ENCODE measurements at regions not wholly inside any gene's neighbourhood (a gene's known extent, or its start where the extent isn't known, plus 50 kb on each side); places are given as distances from the start of the nearest gene placed in this dataset.
A peak's percentile ranks its signal among the peaks of the same experiment; 100 is the strongest.

- no peak for DNase-seq (ENCODE audit: low read depth, low spot score)
These were observed 59.0 kb downstream of the RPS29 start for GRCh38 chr14:49527221-49527620.

GRCh38 chr14:49526101-49526500 lies 60.1 kb downstream of the RPS29 start:
- no peak for DNase-seq (ENCODE audit: low read depth, low spot score)

DNA sequence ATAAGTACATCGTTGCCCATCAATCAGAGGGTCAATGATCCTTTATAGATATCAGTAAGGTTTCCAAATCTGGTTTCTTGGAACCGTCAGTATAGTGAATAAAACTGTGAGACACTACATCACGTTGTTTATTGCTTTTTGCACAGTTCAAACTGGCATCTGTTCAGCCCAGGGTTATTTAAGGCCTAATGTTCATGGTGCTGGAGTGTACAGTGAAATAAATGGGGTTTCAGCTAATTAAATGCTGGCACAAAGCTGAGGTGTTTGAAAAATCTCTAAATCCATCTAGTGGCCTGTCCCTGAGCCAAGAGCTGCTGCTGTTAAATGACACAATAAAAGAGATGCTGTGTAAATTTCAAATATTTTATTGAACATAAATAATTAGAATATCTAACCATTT lies 69.9 kb downstream of the RPS29 start:
- no peak for DNase-seq (ENCODE audit: low read depth, low spot score)

GRCh38 chr14:49512571-49512970 lies 73.6 kb downstream of the RPS29 start:
- DNase-seq (ENCODE audit: low read depth, low spot score) = no peak

DNA sequence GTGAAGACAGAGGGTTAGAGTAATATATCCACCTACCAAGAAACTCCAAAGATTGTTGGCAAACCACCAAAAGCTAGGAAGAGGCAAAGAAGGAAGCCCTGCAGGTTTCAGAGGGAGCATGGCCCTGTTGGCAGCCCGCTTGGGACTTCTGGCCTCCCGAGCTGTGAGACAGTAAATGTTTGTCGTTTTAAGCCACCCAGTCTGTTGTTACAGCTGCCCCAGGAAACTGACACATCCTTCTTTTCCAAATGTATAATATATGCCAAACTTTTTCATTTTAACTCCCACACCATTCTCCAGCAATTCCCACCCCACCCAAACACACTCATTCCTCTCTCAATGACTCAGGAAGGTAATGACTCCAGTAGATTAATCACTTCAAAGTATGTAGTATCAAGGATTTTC lies 74.0 kb downstream of the RPS29 start:
- DNase-seq (ENCODE audit: low read depth, low spot score) = peak; percentile 63

DNA sequence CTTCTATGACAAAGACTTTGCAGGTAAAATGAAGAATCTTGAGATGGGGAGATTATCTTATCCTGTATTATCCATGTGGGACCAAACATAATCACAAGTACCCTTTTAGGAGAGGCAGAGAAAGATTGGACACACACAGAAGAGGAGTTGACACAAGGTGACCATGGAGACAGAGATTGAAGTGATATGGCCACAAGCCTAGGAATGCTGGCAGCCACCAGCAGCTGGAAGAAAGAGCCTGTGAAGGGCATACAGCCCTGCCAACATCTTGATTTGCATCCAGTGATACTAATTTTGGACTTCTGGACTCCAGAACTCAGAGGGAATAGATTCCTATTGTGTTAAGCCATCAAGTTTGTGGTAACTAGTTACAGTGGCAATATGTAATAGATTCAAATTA lies 78.1 kb downstream of the RPS29 start:
- DNase-seq (ENCODE audit: low read depth, low spot score) = no peak

DNA sequence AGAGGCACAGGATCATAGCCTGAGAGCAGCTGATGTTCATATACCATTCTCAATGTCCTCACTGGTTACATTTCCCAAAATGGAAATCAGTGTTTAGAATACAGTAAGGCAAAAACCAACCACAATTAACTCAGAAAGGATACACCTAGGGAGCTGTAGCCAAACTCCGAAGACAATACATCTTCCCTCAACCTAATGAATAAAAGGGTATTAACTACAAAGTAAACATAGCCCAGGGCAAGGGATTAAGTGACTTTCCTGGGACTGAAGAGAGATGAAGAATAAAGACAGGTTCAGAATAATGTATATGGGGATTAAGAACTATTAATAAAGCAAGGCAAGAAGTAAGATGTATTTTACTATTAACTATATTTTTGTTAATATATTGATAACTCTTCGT lies 79.5 kb downstream of the RPS29 start:
- no peak for DNase-seq (ENCODE audit: low read depth, low spot score)

DNA sequence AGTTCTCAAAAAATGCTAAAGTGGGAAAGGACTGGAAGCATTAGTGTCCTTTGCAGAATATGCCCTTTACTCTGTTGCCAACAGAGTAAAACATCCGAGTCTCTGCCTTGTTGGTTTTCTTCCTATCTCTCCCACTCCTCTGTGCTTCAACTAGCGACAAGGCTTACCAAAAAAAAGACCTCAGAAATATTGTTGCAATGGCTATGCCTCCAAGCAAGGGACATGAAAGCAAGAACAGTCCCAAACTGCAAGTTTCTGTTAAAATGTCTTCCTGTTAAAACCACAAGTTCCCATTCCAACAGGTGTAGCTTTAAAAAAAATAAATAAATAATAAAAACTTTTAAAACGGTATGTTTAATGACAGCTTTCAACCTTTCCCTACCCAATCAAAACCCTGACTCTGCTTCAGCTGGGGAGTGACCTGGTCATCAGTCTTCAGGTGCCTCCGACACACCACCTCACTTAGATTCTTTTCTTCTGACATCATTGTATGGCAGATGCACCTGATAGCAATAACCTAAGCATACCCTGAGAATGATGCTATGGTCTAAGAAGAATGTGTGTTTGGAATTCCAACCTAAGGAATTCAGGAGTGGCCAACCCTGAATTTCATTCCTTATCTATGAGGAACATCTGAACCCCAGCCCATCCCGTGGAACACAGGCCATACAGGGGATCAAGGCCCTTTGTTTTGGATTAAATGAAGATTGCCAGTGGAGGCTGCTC lies 81.0 kb downstream of the RPS29 start:
- no peak for DNase-seq (ENCODE audit: low read depth, low spot score)

DNA sequence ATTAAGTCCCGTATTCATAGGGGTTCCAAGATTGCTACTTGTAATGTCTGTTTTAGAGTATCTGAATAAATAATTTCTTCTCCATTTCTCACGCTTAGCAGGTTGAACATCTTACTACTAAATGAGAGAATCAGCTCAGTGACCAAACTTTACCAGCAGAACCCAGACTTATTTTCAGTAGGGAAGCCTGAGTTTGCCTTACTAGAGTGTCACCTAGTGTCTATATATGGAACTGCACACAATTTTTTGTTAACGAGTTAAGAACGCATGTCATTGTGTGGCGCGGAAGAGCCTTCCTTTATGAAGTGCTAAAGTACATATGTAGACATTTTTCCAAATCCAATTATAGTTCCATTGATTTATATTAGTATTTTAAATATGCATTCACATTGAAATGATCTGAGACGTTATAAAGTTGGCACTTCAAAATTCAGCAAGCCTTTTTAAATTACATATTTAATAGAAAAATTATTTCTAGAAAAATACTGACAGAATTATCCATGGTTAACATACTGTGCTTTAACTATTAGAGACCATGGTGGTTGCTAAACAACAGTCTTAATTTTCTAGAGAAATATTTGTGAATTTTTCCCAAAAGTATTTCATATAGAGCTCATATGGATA lies 88.3 kb downstream of the RPS29 start:
- peak; percentile 17 for DNase-seq (ENCODE audit: low read depth, low spot score)

- DNase-seq (ENCODE audit: low read depth, low spot score) = no peak
These were observed 88.9 kb downstream of the RPS29 start for GRCh38 chr14:49497267-49497666.

- DNase-seq (ENCODE audit: low read depth, low spot score) = no peak
These were observed 91.3 kb downstream of the RPS29 start for GRCh38 chr14:49494836-49495235.

DNA sequence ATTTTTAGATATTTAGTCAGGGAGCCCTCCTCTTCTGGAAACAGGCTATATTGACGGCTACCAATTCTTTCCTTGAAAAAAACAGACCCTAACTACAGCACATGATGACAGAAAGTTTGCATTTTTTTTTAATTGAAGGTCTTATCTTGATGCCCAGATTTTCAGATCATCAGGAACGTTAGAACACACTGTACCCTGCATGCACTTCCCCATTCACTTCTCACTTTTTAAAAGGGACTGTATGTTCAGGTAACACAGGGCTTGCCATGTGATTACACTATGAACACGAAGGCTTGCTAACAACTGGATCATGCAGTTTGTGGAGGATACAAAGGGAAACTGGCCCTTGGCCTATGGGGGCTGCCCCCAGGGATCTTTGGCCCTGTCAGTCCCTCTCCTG lies 92.6 kb downstream of the RPS29 start:
- no peak for DNase-seq (ENCODE audit: low read depth, low spot score)

DNA sequence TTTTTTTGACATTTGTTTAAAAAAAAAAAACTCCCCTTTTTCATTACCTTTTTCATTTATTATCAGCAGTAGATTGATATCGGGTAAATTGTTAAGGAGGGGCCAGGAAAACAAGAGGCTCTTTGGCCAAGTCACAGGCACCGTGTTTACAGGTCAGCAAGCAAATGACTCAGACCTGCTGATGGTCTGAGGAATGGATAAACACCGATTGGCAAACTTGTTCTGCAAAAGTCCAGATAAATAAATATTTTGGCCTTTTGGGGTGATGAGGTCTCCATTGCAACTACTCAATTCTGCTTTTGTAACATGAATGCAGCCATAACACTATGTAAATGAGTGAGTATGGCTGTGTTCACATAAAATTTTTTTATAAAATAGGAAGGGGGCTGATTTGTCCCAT lies 94.0 kb downstream of the RPS29 start:
- no peak for DNase-seq (ENCODE audit: low read depth, low spot score)

DNA sequence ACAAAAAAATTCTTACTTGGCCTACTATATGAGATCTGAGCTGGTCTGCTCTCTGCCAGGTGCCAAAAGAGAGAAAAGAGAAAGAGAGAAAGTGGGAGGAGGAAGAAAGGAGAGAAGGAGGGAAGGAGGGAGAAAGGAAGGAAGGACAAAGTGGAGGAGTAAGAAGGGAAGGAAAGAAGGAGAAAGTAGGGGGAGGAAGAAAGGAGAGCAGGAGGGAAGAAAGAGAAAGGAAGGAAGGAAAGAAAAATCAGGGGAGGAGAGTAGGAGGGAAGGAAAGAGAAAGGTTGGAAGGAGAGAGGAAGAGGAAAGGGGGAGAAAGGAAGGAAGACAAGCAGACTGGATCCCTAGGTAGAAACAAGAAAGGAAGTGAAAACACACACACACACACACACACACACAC lies 96.8 kb downstream of the RPS29 start:
- DNase-seq (ENCODE audit: low read depth, low spot score) = no peak

- no peak for DNase-seq (ENCODE audit: low read depth, low spot score)
These were observed 98.9 kb downstream of the RPS29 start for GRCh38 chr14:49487238-49487637.

GRCh38 chr14:49485290-49485689 lies 100.9 kb downstream of the RPS29 start:
- no peak for DNase-seq (ENCODE audit: low read depth, low spot score)

- no peak for DNase-seq (ENCODE audit: low read depth, low spot score)
These were observed 102.0 kb downstream of the RPS29 start for GRCh38 chr14:49484180-49484579.

DNA sequence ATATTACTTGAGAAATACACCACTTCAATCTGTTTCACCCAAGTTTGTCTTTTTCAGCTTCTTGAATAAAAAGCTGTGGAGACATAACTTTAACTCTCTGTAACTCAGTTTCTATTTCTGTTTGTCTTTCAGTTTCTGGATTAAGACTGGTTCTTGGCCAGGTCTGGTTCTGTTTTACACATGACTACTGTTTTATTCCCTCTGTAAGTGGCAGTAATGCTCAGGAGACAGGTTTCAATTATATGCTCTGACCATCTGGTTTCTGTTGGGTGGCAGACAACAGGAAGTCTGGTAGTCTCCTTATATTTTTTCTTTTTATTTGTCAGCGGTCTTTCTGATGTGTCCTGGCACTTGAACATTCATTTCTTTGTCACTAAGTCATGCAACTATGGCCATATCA lies 102.9 kb downstream of the RPS29 start:
- DNase-seq (ENCODE audit: low read depth, low spot score) = no peak

- no peak for DNase-seq (ENCODE audit: low read depth, low spot score)
These were observed 105.1 kb downstream of the RPS29 start for GRCh38 chr14:49480979-49481498.

DNA sequence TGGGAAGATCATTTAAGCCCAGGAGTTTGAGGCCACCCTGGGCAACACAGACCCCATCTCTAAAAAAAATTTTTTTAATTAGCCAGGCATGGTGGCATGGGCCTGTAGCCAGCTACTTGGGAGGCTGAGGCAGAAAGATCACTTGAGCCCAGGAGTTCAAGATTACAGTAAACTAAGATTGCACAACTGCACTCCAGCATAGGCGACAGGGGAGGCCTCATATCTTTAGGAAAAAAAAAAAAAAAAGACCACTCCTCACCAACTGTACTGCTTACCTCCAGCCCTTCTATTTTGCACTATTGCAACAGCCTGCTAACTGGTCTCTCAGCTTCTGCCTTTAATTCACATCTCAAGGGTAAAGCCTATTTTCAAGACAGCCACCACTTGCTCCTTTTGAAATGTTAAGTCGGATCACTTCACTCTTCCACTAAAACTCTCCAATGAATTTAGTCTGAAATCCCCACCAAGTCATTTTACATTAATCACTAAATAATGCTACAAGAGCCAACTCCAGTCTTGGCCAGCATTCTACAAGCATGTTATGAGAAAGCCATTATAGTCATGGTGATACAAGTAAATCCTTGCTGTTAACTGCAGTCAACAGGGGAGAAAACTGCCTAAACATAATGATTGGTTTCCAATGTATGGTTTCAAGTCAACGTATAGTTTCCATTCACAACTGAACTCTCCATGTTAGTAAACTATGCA lies 106.0 kb downstream of the RPS29 start:
- no peak for DNase-seq (ENCODE audit: low read depth, low spot score)

DNA sequence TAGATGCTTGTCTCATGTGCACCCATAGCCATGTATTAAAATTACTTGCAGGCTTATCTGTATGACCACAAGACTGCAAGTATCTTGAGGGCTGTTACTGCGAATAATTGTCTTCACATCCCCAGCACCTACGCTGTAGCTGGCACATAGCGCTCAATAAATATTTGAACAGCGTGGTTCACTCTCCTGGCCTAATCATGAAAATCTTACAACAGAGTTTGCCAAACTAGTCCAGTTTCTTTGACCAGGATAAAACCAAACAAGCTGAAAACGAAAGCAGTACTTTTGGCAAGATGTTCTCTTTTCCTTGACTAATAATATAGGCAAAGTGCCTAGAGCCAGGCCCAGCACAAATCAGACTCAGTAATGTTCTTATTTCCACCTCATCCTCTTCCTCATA lies 106.7 kb downstream of the RPS29 start:
- DNase-seq (ENCODE audit: low read depth, low spot score) = no peak

GRCh38 chr14:49478784-49479183 lies 107.4 kb downstream of the RPS29 start:
- no peak for DNase-seq (ENCODE audit: low read depth, low spot score)

- no peak for DNase-seq (ENCODE audit: low read depth, low spot score)
These were observed 119.1 kb downstream of the RPS29 start for GRCh38 chr14:49467091-49467490.

Data from brain pericyte (primary cell).